ENCODE measurements at regions not wholly inside any gene's neighbourhood (a gene's known extent, or its start where the extent isn't known, plus 50 kb on each side); places are given as distances from the start of the nearest gene placed in this dataset.

DNA sequence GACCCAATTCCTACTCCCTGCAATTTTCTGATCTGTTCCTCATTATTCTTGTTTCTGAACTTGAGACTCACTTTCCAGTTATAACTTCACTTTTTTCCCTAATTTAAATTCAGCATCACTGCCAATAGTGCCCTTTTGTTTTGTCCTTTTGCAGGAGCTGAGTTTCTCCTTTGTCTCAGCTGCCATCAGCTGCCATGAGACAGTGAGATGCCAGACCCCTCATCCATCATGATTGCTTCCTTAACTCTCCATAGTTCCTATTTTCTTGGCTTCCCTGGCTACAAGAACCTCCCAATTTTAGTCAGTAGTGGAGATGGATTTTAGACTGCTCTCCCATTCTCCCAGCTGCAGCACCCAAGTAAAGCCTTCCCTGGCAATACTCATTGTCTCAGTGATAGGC is 518.1 kb downstream of the HDGFL1 start:
- H3K36me3 ChIP-seq (ENCODE audit: insufficient read depth, low read length): no peaks in the 10 kb centered on the region
- H2AFZ ChIP-seq (ENCODE audit: low read depth, low read length): no peak overlapping the region
- H3K4me3 ChIP-seq (ENCODE audit: low read length): no peak overlapping the region
- H3K9me2 ChIP-seq (ENCODE audit: insufficient read depth, low read length): no peaks in the 10 kb centered on the region
- no peak overlapping the region for H3K27ac ChIP-seq (ENCODE audit: low read length)
- no peak overlapping the region for H3K4me2 ChIP-seq (ENCODE audit: low read length)
- H3K79me2 ChIP-seq (replicated peaks; ENCODE audit: insufficient read depth, low read length): no peaks in the 10 kb centered on the region
- H4K20me1 ChIP-seq (ENCODE audit: insufficient read depth): no peaks in the 10 kb centered on the region
- H3K27me3 ChIP-seq (ENCODE audit: insufficient read depth, low read depth, low read length): no peaks in the 10 kb centered on the region
- no peaks in the 10 kb centered on the region for H3F3A ChIP-seq (ENCODE audit: insufficient read depth, low read length, poor library complexity, severe bottlenecking)
- TF ChIP-seq REST (IDR thresholded peaks at IDR 0.05; ENCODE audit: borderline replicate concordance): no peak
- TF ChIP-seq, protein P1, sequence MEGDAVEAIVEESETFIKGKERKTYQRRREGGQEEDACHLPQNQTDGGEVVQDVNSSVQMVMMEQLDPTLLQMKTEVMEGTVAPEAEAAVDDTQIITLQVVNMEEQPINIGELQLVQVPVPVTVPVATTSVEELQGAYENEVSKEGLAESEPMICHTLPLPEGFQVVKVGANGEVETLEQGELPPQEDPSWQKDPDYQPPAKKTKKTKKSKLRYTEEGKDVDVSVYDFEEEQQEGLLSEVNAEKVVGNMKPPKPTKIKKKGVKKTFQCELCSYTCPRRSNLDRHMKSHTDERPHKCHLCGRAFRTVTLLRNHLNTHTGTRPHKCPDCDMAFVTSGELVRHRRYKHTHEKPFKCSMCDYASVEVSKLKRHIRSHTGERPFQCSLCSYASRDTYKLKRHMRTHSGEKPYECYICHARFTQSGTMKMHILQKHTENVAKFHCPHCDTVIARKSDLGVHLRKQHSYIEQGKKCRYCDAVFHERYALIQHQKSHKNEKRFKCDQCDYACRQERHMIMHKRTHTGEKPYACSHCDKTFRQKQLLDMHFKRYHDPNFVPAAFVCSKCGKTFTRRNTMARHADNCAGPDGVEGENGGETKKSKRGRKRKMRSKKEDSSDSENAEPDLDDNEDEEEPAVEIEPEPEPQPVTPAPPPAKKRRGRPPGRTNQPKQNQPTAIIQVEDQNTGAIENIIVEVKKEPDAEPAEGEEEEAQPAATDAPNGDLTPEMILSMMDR (IDR thresholded peaks at IDR 0.05; ENCODE audit: poor library complexity, severe bottlenecking): no peak
- H3K9me3 ChIP-seq (ENCODE audit: low read length): no peaks in the 10 kb centered on the region
- H3K9ac ChIP-seq (ENCODE audit: low read length): no peak overlapping the region

DNA sequence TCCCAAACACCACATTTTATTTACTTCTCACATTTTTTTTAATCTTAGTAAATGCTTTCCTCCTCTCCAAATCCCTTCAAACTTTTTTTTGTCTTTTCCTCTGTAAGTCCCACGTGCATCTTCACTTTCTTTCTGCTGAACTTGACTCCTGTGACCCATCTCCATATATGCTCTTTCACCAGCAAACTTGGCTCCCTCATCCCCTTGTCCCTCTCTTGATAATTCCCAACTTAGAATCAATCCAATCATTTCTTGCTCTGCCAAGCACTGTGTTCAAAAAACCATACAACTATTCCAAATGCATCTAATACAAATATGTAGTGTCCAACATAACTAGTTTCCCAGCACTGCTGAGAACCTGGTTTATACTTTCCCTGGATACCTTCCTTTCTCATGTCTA is 519.4 kb downstream of the HDGFL1 start:
- Histone ChIP-seq H3K9ac (ENCODE audit: low read length) (no peak overlapping the region), H3K36me3 (ENCODE audit: insufficient read depth, low read length) (no peaks in the 10 kb centered on the region), H3K4me2 (ENCODE audit: low read length) (no peak overlapping the region), H3K9me3 (ENCODE audit: low read length) (no peaks in the 10 kb centered on the region), H3K79me2 (replicated peaks; ENCODE audit: insufficient read depth, low read length) (no peaks in the 10 kb centered on the region), H2AFZ (ENCODE audit: low read depth, low read length) (no peak overlapping the region), H3K27ac (ENCODE audit: low read length) (no peak overlapping the region), H3K4me3 (ENCODE audit: low read length) (no peak overlapping the region), H3K27me3 (ENCODE audit: insufficient read depth, low read depth, low read length) (no peaks in the 10 kb centered on the region), H4K20me1 (ENCODE audit: insufficient read depth) (no peaks in the 10 kb centered on the region), H3F3A (ENCODE audit: insufficient read depth, low read length, poor library complexity, severe bottlenecking) (no peaks in the 10 kb centered on the region), H3K9me2 (ENCODE audit: insufficient read depth, low read length) (no peaks in the 10 kb centered on the region)
- TF ChIP-seq TAF1 (IDR thresholded peaks at IDR 0.05; ENCODE audit: low read depth): no peak
- no peak for TF ChIP-seq RAD21 (conservative IDR thresholded peaks at IDR 0.05)
- TF ChIP-seq MXI1 (conservative IDR thresholded peaks at IDR 0.05; ENCODE audit: poor library complexity, severe bottlenecking): no peak
- TF ChIP-seq EP300 (conservative IDR thresholded peaks at IDR 0.05; ENCODE audit: poor library complexity, severe bottlenecking): no peak
- TF ChIP-seq, protein P1 (IDR thresholded peaks at IDR 0.05; ENCODE audit: poor library complexity, severe bottlenecking): no peak
- no peak for TF ChIP-seq SMC3 (conservative IDR thresholded peaks at IDR 0.05; ENCODE audit: poor library complexity)
- TF ChIP-seq EZH2 (IDR thresholded peaks at IDR 0.05; ENCODE audit: borderline replicate concordance, insufficient read depth, low read length, poor library complexity, severe bottlenecking): no peak
- TF ChIP-seq REST (IDR thresholded peaks at IDR 0.05; ENCODE audit: borderline replicate concordance): no peak
- TF ChIP-seq POLR2AphosphoS5 (IDR thresholded peaks at IDR 0.05): no peak

All from neural cell (in vitro differentiated cells).